ENCODE measurements at regions not wholly inside any gene's neighbourhood (a gene's known extent, or its start where the extent isn't known, plus 50 kb on each side); places are given as distances from the start of the nearest gene placed in this dataset.

GRCh38 chr2:146853741-146854444, 990.9 kb upstream of the ACVR2A start:
- Histone ChIP-seq H3K27ac (ENCODE audit: low read depth in 2 of 2, low read length in 2 of 2) (no peak overlapping the region), H3K9ac (ENCODE audit: low read length in 3 of 3) (no peak overlapping the region), H3K36me3 (ENCODE audit: control insufficient read depth in 2 of 3, insufficient read depth in 3 of 3, low read length in 3 of 3) (no peaks in the 10 kb centered on the region), H3K27me3 (ENCODE audit: control insufficient read depth, insufficient read depth, low read length) (no peaks in the 10 kb centered on the region), H3K9me3 (ENCODE audit: control insufficient read depth in 2 of 3, insufficient read depth in 1 of 3, low read length in 3 of 3) (no peaks in the 10 kb centered on the region), H3K4me1 (ENCODE audit: control insufficient read depth in 2 of 3, insufficient read depth in 2 of 3, low read depth in 1 of 3, low read length in 3 of 3) (no peaks in the 10 kb centered on the region), H3K4me3 (ENCODE audit: low read length in 3 of 3) (no peak overlapping the region)
- TF ChIP-seq CTCF (IDR thresholded peaks at IDR 0.05; ENCODE audit: borderline replicate concordance, extremely low read depth, insufficient read depth): no peak
- DNase-seq (no peak), FAIRE-seq (no peak)
- intact Hi-C loops (cut with DNase I): no loop called here

GRCh38 chr2:146852661-146853060, 992.2 kb upstream of the ACVR2A start:
- FAIRE-seq (no peak), DNase-seq (no peak)
- H3K36me3 ChIP-seq (ENCODE audit: control insufficient read depth in 2 of 3, insufficient read depth in 3 of 3, low read length in 3 of 3): no peaks in the 10 kb centered on the region
- no peak overlapping the region for H3K4me3 ChIP-seq (ENCODE audit: low read length in 3 of 3)
- no peak for TF ChIP-seq CTCF (IDR thresholded peaks at IDR 0.05; ENCODE audit: borderline replicate concordance, extremely low read depth, insufficient read depth)
- H3K4me1 ChIP-seq (ENCODE audit: control insufficient read depth in 2 of 3, insufficient read depth in 2 of 3, low read depth in 1 of 3, low read length in 3 of 3): no peaks in the 10 kb centered on the region
- H3K27ac ChIP-seq (ENCODE audit: low read depth in 2 of 2, low read length in 2 of 2): no peak overlapping the region
- no peaks in the 10 kb centered on the region for H3K27me3 ChIP-seq (ENCODE audit: control insufficient read depth, insufficient read depth, low read length)
- intact Hi-C loops (cut with DNase I): no loop called here
- no peaks in the 10 kb centered on the region for H3K9me3 ChIP-seq (ENCODE audit: control insufficient read depth in 2 of 3, insufficient read depth in 1 of 3, low read length in 3 of 3)
- H3K9ac ChIP-seq (ENCODE audit: low read length in 3 of 3): no peak overlapping the region

- Histone ChIP-seq H3K4me1 (ENCODE audit: control insufficient read depth in 2 of 3, insufficient read depth in 2 of 3, low read depth in 1 of 3, low read length in 3 of 3) (no peaks in the 10 kb centered on the region), H3K4me3 (ENCODE audit: low read length in 3 of 3) (no peak overlapping the region), H3K9ac (ENCODE audit: low read length in 3 of 3) (no peak overlapping the region), H3K27me3 (ENCODE audit: control insufficient read depth, insufficient read depth, low read length) (no peaks in the 10 kb centered on the region), H3K9me3 (ENCODE audit: control insufficient read depth in 2 of 3, insufficient read depth in 1 of 3, low read length in 3 of 3) (no peaks in the 10 kb centered on the region), H3K36me3 (ENCODE audit: control insufficient read depth in 2 of 3, insufficient read depth in 3 of 3, low read length in 3 of 3) (no peaks in the 10 kb centered on the region), H3K27ac (ENCODE audit: low read depth in 2 of 2, low read length in 2 of 2) (no peak overlapping the region)
- no peak for DNase-seq
- no peak for FAIRE-seq
- no peak for TF ChIP-seq CTCF (IDR thresholded peaks at IDR 0.05; ENCODE audit: borderline replicate concordance, extremely low read depth, insufficient read depth)
- intact Hi-C loops (cut with DNase I): no loop called here
Measured at GRCh38 chr2:146850746-146851145, 994.1 kb upstream of the ACVR2A start.

GRCh38 chr2:146847846-146848245, 997.0 kb upstream of the ACVR2A start:
- FAIRE-seq: no peak
- Histone ChIP-seq H3K4me3 (ENCODE audit: low read length in 3 of 3) (no peak overlapping the region), H3K27me3 (ENCODE audit: control insufficient read depth, insufficient read depth, low read length) (no peaks in the 10 kb centered on the region), H3K4me1 (ENCODE audit: control insufficient read depth in 2 of 3, insufficient read depth in 2 of 3, low read depth in 1 of 3, low read length in 3 of 3) (no peaks in the 10 kb centered on the region), H3K27ac (ENCODE audit: low read depth in 2 of 2, low read length in 2 of 2) (no peak overlapping the region), H3K9me3 (ENCODE audit: control insufficient read depth in 2 of 3, insufficient read depth in 1 of 3, low read length in 3 of 3) (no peaks in the 10 kb centered on the region), H3K36me3 (ENCODE audit: control insufficient read depth in 2 of 3, insufficient read depth in 3 of 3, low read length in 3 of 3) (no peaks in the 10 kb centered on the region), H3K9ac (ENCODE audit: low read length in 3 of 3) (no peak overlapping the region)
- no peak for DNase-seq
- intact Hi-C loops (cut with DNase I): no loop called here
- TF ChIP-seq CTCF (IDR thresholded peaks at IDR 0.05; ENCODE audit: borderline replicate concordance, extremely low read depth, insufficient read depth): no peak

All from kidney (tissue), 13 donors.